A549 (cell line): ENCODE measurements at regions not wholly inside any gene's neighbourhood (a gene's known extent, or its start where the extent isn't known, plus 50 kb on each side); places are given as distances from the start of the nearest gene placed in this dataset.
"Not testable (repeated sequence)": the region's sequence is repeated elsewhere in the genome, so short reads cannot be mapped to it uniquely, and the experiment has no call there.

ENCODE experiments used
- JUN ChIP-seq, 2 experiments: fragments of >200 bp; sonication (Bioruptor Twin); formaldehyde crosslinking; IDR thresholded peaks; 2 replicates in 1 of 2; 3 replicates in 1 of 2; pipeline ENCODE4 v1.6.1; 2016 to 2017
- TF ChIP-seq, protein P1 (sequence below): fragments of >200 bp; sonication (Bioruptor Twin); formaldehyde crosslinking; IDR thresholded peaks from 3 replicates; pipeline ENCODE4 v1.5.1; 2016

GRCh38 chr19:14293101-14293815 is 87.3 kb upstream of the ADGRL1 start:
- TF ChIP-seq, protein P1, sequence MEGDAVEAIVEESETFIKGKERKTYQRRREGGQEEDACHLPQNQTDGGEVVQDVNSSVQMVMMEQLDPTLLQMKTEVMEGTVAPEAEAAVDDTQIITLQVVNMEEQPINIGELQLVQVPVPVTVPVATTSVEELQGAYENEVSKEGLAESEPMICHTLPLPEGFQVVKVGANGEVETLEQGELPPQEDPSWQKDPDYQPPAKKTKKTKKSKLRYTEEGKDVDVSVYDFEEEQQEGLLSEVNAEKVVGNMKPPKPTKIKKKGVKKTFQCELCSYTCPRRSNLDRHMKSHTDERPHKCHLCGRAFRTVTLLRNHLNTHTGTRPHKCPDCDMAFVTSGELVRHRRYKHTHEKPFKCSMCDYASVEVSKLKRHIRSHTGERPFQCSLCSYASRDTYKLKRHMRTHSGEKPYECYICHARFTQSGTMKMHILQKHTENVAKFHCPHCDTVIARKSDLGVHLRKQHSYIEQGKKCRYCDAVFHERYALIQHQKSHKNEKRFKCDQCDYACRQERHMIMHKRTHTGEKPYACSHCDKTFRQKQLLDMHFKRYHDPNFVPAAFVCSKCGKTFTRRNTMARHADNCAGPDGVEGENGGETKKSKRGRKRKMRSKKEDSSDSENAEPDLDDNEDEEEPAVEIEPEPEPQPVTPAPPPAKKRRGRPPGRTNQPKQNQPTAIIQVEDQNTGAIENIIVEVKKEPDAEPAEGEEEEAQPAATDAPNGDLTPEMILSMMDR, result not testable (repeated sequence)
- not testable (repeated sequence) for TF ChIP-seq JUN (IDR thresholded peaks at IDR 0.05)
